SK-N-SH (cell line): ENCODE measurements at regions not wholly inside any gene's neighbourhood (a gene's known extent, or its start where the extent isn't known, plus 50 kb on each side); places are given as distances from the start of the nearest gene placed in this dataset.
A peak's percentile ranks its signal among the peaks of the same experiment; 100 is the strongest.

ENCODE experiments used
- CTCF ChIA-PET: fragments of 300-600, 350-600 bp; formaldehyde crosslinking; extraction: SDS; loops from one replicate; lab custom pipeline; 2021; lab: Yijun Ruan, JAX
- POLR2A ChIA-PET: fragments of 350-600 bp; sonication (Branson Sonifier 250); formaldehyde crosslinking; extraction: SDS; loops from one replicate; lab custom pipeline; 2020; ENCODE audit warnings: antibody characterized with exemption, inconsistent platforms; lab: Yijun Ruan, JAX
- DNase-seq: peaks from one replicate; pipeline ENCODE4 v3.0.0; 2012
- H2AFZ ChIP-seq: fragments of 200-600 bp; sonication (generic); 2 replicates; pipeline ENCODE4 v1.8.1; 2016; ENCODE audit warnings: antibody characterized with exemption, mild to moderate bottlenecking, low read depth
- H3F3A ChIP-seq: fragments of 200-600 bp; sonication (generic); replicated peaks from 2 replicates; pipeline ENCODE3; 2016; ENCODE audit warnings: antibody characterized with exemption, mild to moderate bottlenecking; ENCODE audit not compliant: insufficient read depth
- H3K27ac ChIP-seq, 2 experiments: fragments of 200-500 bp in 1 of 2; fragments of 200-600 bp in 1 of 2; sonication (Bioruptor generic) in 1 of 2; sonication (generic), shearing (Covaris generic) in 1 of 2; 2 replicates each; pipeline versions ENCODE4 v1.5.1 to v1.6.1; 2014 to 2016; ENCODE audit warnings: low read depth in 2 of 2, inconsistent platforms in 1 of 2, low read length in 1 of 2, mild to moderate bottlenecking in 1 of 2, mixed read lengths in 1 of 2
- H3K27me3 ChIP-seq: fragments of 200-600 bp; sonication (generic), shearing (Covaris generic); 2 replicates; pipeline ENCODE4 v1.6.1; 2016; ENCODE audit warnings: mixed run types; ENCODE audit not compliant: insufficient read depth
- H3K36me3 ChIP-seq, 2 experiments: fragments of 200-500 bp in 1 of 2; fragments of 200-600 bp in 1 of 2; sonication (Bioruptor generic) in 1 of 2; sonication (generic) in 1 of 2; replicated peaks in 1 of 2; 2 replicates each; pipeline versions ENCODE3 to v1.5.1; 2014 to 2016; ENCODE audit warnings: low read length in 1 of 2, mild to moderate bottlenecking in 1 of 2; ENCODE audit not compliant: insufficient read depth in 2 of 2, control insufficient read depth in 1 of 2
- H3K4me1 ChIP-seq, 2 experiments: fragments of 200-500 bp in 1 of 2; fragments of 200-600 bp in 1 of 2; sonication (Bioruptor generic) in 1 of 2; sonication (generic), shearing (Covaris generic) in 1 of 2; 2 replicates each; pipeline versions ENCODE4 v1.5.1 to v1.6.1; 2014 to 2016; ENCODE audit warnings: low read depth in 1 of 2, low read length in 1 of 2, mixed run types in 1 of 2; ENCODE audit not compliant: insufficient read depth in 2 of 2, control insufficient read depth in 1 of 2
- H3K4me2 ChIP-seq: fragments of 200-600 bp; sonication (generic), shearing (Covaris generic); 2 replicates; pipeline ENCODE4 v1.6.1; 2017; ENCODE audit warnings: mixed run types
- H3K4me3 ChIP-seq, 2 experiments: fragments of 200-500 bp in 1 of 2; fragments of 200-600 bp in 1 of 2; sonication (Bioruptor generic) in 1 of 2; sonication (generic), shearing (Covaris generic) in 1 of 2; 2 replicates each; pipeline versions ENCODE4 v1.5.1 to v1.8.1; 2014 to 2016; ENCODE audit warnings: low read depth in 2 of 2, inconsistent platforms in 1 of 2, low read length in 1 of 2, mild to moderate bottlenecking in 1 of 2, mixed read lengths in 1 of 2, moderate library complexity in 1 of 2
- H3K79me2 ChIP-seq: fragments of 200-600 bp; sonication (generic); 2 replicates; pipeline ENCODE4 v1.8.1; 2017; ENCODE audit warnings: mild to moderate bottlenecking; ENCODE audit not compliant: insufficient read depth
- H3K9ac ChIP-seq: fragments of 200-600 bp; sonication (generic); 2 replicates; pipeline ENCODE4 v1.6.1; 2017; ENCODE audit warnings: mixed run types
- H3K9me2 ChIP-seq: fragments of 200-600 bp; sonication (generic); 2 replicates; pipeline ENCODE4 v1.6.1; 2017; ENCODE audit warnings: mixed run types
- H3K9me3 ChIP-seq: fragments of 200-600 bp; sonication (generic); 2 replicates; pipeline ENCODE4 v1.6.1; 2017; ENCODE audit warnings: mixed run types, mild to moderate bottlenecking, moderate library complexity
- H4K20me1 ChIP-seq: fragments of 200-600 bp; sonication (generic); 2 replicates; pipeline ENCODE4 v1.6.1; 2017; ENCODE audit warnings: mild to moderate bottlenecking, mixed run types; ENCODE audit not compliant: insufficient read depth
- CTCF ChIP-seq: fragments of 200-600 bp; sonication (generic); IDR thresholded peaks from 2 replicates; pipeline ENCODE4 v1.6.1; 2017; ENCODE audit warnings: antibody characterized with exemption, mild to moderate bottlenecking, moderate library complexity
- FOXJ3 ChIP-seq: sonication (generic); formaldehyde crosslinking; IDR thresholded peaks from 2 replicates; pipeline ENCODE4 v1.5.1; 2020; ENCODE audit warnings: mild to moderate bottlenecking, missing genetic modification reagents
- IRF3 ChIP-seq: fragments of 150-350 bp; IDR thresholded peaks from 2 replicates; pipeline ENCODE4 v1.6.1; 2016; ENCODE audit warnings: mild to moderate bottlenecking, low read depth, low read length
- PBX3 ChIP-seq: IDR thresholded peaks from 2 replicates; pipeline ENCODE4; 2012
- RAD21 ChIP-seq: IDR thresholded peaks from 2 replicates; pipeline ENCODE4 v1.6.1; 2012; ENCODE audit warnings: mild to moderate bottlenecking, low read length
- SMC3 ChIP-seq: IDR thresholded peaks from 2 replicates; pipeline ENCODE4 v1.6.1; 2012; ENCODE audit warnings: low read depth, low read length, improper control_type of control experiment
- WGBS: methylation state at CpG from one replicate; pipeline ENCODE4 v1.1.6; 2017; ENCODE audit warnings: low lambda C conversion rate; 5-methylcytosine and 5-hydroxymethylcytosine counted together

- H3K9me3 ChIP-seq, result no peaks in the 10 kb centered on the region
- no peaks in the 10 kb centered on the region for H3F3A ChIP-seq
- no peaks in the 10 kb centered on the region for H3K36me3 ChIP-seq
- DNase-seq, result no peak
- TF ChIP-seq RAD21 (peak; percentile 43), IRF3 (no peak), FOXJ3 (no peak)
- no peak overlapping the region for H3K9ac ChIP-seq
- H2AFZ ChIP-seq, result no peak overlapping the region
- no peaks in the 10 kb centered on the region for H3K27me3 ChIP-seq
- no peaks in the 10 kb centered on the region for H4K20me1 ChIP-seq
- no peaks in the 10 kb centered on the region for H3K79me2 ChIP-seq
- POLR2A ChIA-PET, result no interaction called here
- H3K4me1 ChIP-seq, result no peaks in the 10 kb centered on the region
- H3K9me2 ChIP-seq, result no peaks in the 10 kb centered on the region
- CTCF ChIA-PET, result interaction anchor here (0.8 kb wide), 1 partner anchor 18 kb away, joined by 3 read pairs; no protein-coding TSS in a partner anchor
- no peak overlapping the region for H3K4me2 ChIP-seq
- no peak overlapping the region for H3K27ac ChIP-seq
- H3K4me3 ChIP-seq, result no peak overlapping the region
- whole genome bisulfite sequencing, result 15% methylated on average over 2 of the region's 2 CpGs
Observed at GRCh38 chr13:85879014-85879413, 79.8 kb upstream of the SLITRK6 start.

GRCh38 chr13:85864963-85865530, 65.8 kb upstream of the SLITRK6 start:
- POLR2A ChIA-PET, result no interaction called here
- no peaks in the 10 kb centered on the region for H3K27me3 ChIP-seq
- H3F3A ChIP-seq, result no peaks in the 10 kb centered on the region
- H3K9me3 ChIP-seq, result no peaks in the 10 kb centered on the region
- no peaks in the 10 kb centered on the region for H3K36me3 ChIP-seq
- no peak overlapping the region for H2AFZ ChIP-seq
- WGBS, result 24% methylated on average over 1 of the region's 1 CpG
- CTCF ChIA-PET, result interaction anchor here (1.0 to 1.1 kb wide), 5 partner anchors 9 to 968 kb away, joined by 3 to 6 read pairs (median 4); no protein-coding TSS in a partner anchor
- H3K4me1 ChIP-seq, result no peaks in the 10 kb centered on the region
- TF ChIP-seq PBX3 (no peak), RAD21 (peak; percentile 59), SMC3 (peak; percentile 49), CTCF (peak; percentile 71)
- no peak overlapping the region for H3K9ac ChIP-seq
- no peak overlapping the region for H3K27ac ChIP-seq
- peak; percentile 22 for DNase-seq
- H3K4me2 ChIP-seq, result no peak overlapping the region
- H3K4me3 ChIP-seq, result no peak overlapping the region
- no peaks in the 10 kb centered on the region for H3K9me2 ChIP-seq
- H3K79me2 ChIP-seq, result no peaks in the 10 kb centered on the region
- no peaks in the 10 kb centered on the region for H4K20me1 ChIP-seq
